SK-N-SH treated with all-trans-retinoic acid at 6 μM for 48 hours (cell line): ENCODE measurements at regions not wholly inside any gene's neighbourhood (a gene's known extent, or its start where the extent isn't known, plus 50 kb on each side); places are given as distances from the start of the nearest gene placed in this dataset.

Experiments
- BACH2 ChIP-seq: fragments of 250-450 bp; sonication (Bioruptor Pico); IDR thresholded peaks from 2 replicates; pipeline ENCODE4 v1.9.0; 2021; ENCODE audit warnings: mild to moderate bottlenecking, borderline replicate concordance
- CREB5 ChIP-seq: fragments of 250-450 bp; sonication (Bioruptor Pico); IDR thresholded peaks from 2 replicates; pipeline ENCODE4 v1.5.1; 2020; ENCODE audit warnings: low read depth, mild to moderate bottlenecking, moderate library complexity
- ESRRG ChIP-seq: fragments of 250-450 bp; sonication (Bioruptor Pico); IDR thresholded peaks from 2 replicates; pipeline ENCODE4 v1.6.1; 2021; ENCODE audit warnings: mild to moderate bottlenecking
- GLIS3 ChIP-seq: fragments of 250-450 bp; sonication (Bioruptor Pico); IDR thresholded peaks from 2 replicates; pipeline ENCODE4 v1.5.0; 2020; ENCODE audit warnings: mild to moderate bottlenecking, moderate library complexity
- ISL1 ChIP-seq: fragments of 250-450 bp; sonication (Bioruptor Pico); IDR thresholded peaks from 2 replicates; pipeline ENCODE4 v2.1.2; 2022; ENCODE audit warnings: mild to moderate bottlenecking, moderate library complexity
- OSR1 ChIP-seq: fragments of 250-450 bp; sonication (Bioruptor Pico); IDR thresholded peaks from 2 replicates; pipeline ENCODE4 v1.8.0; 2022; ENCODE audit warnings: moderate library complexity, mild to moderate bottlenecking, inconsistent platforms
- PATZ1 ChIP-seq: fragments of 250-450 bp; sonication (Bioruptor Pico); IDR thresholded peaks from 2 replicates; pipeline ENCODE4 v1.8.0; 2020; ENCODE audit warnings: mild to moderate bottlenecking, moderate library complexity, borderline replicate concordance
- RARB ChIP-seq: fragments of 250-450 bp; sonication (Bioruptor Pico); IDR thresholded peaks from 2 replicates; pipeline ENCODE4 v1.8.0; 2021; ENCODE audit warnings: mild to moderate bottlenecking, moderate library complexity
- TCF4 ChIP-seq: fragments of 250-450 bp; sonication (Bioruptor Pico); IDR thresholded peaks from 2 replicates; pipeline ENCODE4 v1.8.0; 2021; ENCODE audit warnings: mild to moderate bottlenecking, moderate library complexity, borderline replicate concordance
- ZFP3 ChIP-seq: fragments of 250-450 bp; sonication (Bioruptor Pico); IDR thresholded peaks from 2 replicates; pipeline ENCODE4 v1.5.0; 2020; ENCODE audit warnings: mild to moderate bottlenecking, moderate library complexity
- ZFP30 ChIP-seq: fragments of 450-650 bp; formaldehyde crosslinking; IDR thresholded peaks from 2 replicates; pipeline ENCODE4 v1.5.0; 2022; ENCODE audit warnings: mild to moderate bottlenecking, moderate library complexity
- ZNF565 ChIP-seq: fragments of 450-650 bp; formaldehyde crosslinking; conservative IDR thresholded peaks from 2 replicates; pipeline ENCODE4 v1.5.0; 2020; ENCODE audit warnings: low read depth, mild to moderate bottlenecking, moderate library complexity
- ZNF8 ChIP-seq: fragments of 450-650 bp; formaldehyde crosslinking; IDR thresholded peaks from 2 replicates; pipeline ENCODE4 v1.5.0; 2020; ENCODE audit warnings: mild to moderate bottlenecking, moderate library complexity

GRCh38 chr16:86404678-86405077 lies 105.6 kb upstream of the FOXF1 start:
- no peak for TF ChIP-seq ZFP3 (CRISPR knock-in tag)
- no peak for TF ChIP-seq PATZ1 (CRISPR knock-in tag)
- no peak for TF ChIP-seq GLIS3 (CRISPR knock-in tag)
- no peak for TF ChIP-seq RARB (CRISPR knock-in tag)
- no peak for TF ChIP-seq OSR1 (CRISPR knock-in tag)
- no peak for TF ChIP-seq ISL1 (CRISPR knock-in tag)
- TF ChIP-seq CREB5, result no peak
- no peak for TF ChIP-seq BACH2 (CRISPR knock-in tag)
- no peak for TF ChIP-seq ZNF565 (CRISPR knock-in tag)
- TF ChIP-seq ZNF8 (CRISPR knock-in tag), result no peak
- no peak for TF ChIP-seq TCF4 (CRISPR knock-in tag)
- no peak for TF ChIP-seq ZFP30 (CRISPR knock-in tag)
- no peak for TF ChIP-seq ESRRG (CRISPR knock-in tag)
